Bronchial epithelial cell (primary cell): ENCODE measurements at regions not wholly inside any gene's neighbourhood (a gene's known extent, or its start where the extent isn't known, plus 50 kb on each side); places are given as distances from the start of the nearest gene placed in this dataset.

Source experiments
- DNase-seq: peaks from one replicate; pipeline ENCODE4 v3.0.0-alpha.2; 2010; ENCODE audit warnings: low read depth
- FAIRE-seq: peaks from 2 replicates; lab custom pipeline; 2011; peaks lifted over from hg19 to GRCh38; lab: Jason Lieb, UNC
- H3K27me3 ChIP-seq: 2 replicates; pipeline ENCODE4 v1.5.1; 2011; ENCODE audit warnings: low read length; ENCODE audit not compliant: control insufficient read depth, insufficient read depth
- H3K36me3 ChIP-seq: 2 replicates; pipeline ENCODE4 v1.5.1; 2011; ENCODE audit warnings: low read length; ENCODE audit not compliant: control insufficient read depth, insufficient read depth
- H3K4me3 ChIP-seq: 2 replicates; pipeline ENCODE4 v1.5.1; 2011; ENCODE audit warnings: mild to moderate bottlenecking, low read depth, low read length, control low read depth
- TF ChIP-seq, protein P1 (sequence below): IDR thresholded peaks from 2 replicates; pipeline ENCODE4 v1.5.1; 2011; ENCODE audit warnings: mild to moderate bottlenecking, moderate library complexity, low read length, control low read depth, inconsistent platforms; ENCODE audit not compliant: insufficient read depth, severe bottlenecking

DNA sequence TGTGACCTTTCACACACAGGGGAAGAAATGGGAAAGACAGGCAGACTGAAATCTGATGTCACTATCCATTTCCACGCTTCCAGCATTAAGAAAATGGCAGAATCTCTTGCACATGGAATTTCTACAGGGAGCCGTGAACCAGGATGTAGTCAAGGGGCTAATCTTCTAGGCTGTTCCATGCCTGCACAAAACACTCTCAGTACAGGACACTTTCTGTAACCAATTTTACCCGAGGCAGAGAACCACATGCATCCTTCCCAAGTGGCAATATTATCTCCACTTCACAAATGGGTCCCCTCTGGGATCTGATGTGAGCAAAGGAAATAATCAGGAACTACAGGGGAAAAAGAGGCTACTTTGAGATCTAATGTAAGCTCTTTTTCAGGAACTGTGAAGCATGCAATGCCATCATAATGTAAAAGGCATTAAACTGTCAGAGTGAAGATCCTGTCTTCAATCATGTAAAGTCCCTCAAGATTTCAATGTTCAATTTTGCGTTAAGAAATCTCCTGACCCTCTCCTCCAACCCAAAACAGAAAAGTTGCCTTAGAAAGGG, 236.9 kb downstream of the RBM43 start:
- Histone ChIP-seq H3K36me3 (no peaks in the 10 kb centered on the region), H3K4me3 (no peak overlapping the region), H3K27me3 (no peaks in the 10 kb centered on the region)
- FAIRE-seq (no peak), DNase-seq (no peak)
- TF ChIP-seq, protein P1, sequence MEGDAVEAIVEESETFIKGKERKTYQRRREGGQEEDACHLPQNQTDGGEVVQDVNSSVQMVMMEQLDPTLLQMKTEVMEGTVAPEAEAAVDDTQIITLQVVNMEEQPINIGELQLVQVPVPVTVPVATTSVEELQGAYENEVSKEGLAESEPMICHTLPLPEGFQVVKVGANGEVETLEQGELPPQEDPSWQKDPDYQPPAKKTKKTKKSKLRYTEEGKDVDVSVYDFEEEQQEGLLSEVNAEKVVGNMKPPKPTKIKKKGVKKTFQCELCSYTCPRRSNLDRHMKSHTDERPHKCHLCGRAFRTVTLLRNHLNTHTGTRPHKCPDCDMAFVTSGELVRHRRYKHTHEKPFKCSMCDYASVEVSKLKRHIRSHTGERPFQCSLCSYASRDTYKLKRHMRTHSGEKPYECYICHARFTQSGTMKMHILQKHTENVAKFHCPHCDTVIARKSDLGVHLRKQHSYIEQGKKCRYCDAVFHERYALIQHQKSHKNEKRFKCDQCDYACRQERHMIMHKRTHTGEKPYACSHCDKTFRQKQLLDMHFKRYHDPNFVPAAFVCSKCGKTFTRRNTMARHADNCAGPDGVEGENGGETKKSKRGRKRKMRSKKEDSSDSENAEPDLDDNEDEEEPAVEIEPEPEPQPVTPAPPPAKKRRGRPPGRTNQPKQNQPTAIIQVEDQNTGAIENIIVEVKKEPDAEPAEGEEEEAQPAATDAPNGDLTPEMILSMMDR = no peak

DNA sequence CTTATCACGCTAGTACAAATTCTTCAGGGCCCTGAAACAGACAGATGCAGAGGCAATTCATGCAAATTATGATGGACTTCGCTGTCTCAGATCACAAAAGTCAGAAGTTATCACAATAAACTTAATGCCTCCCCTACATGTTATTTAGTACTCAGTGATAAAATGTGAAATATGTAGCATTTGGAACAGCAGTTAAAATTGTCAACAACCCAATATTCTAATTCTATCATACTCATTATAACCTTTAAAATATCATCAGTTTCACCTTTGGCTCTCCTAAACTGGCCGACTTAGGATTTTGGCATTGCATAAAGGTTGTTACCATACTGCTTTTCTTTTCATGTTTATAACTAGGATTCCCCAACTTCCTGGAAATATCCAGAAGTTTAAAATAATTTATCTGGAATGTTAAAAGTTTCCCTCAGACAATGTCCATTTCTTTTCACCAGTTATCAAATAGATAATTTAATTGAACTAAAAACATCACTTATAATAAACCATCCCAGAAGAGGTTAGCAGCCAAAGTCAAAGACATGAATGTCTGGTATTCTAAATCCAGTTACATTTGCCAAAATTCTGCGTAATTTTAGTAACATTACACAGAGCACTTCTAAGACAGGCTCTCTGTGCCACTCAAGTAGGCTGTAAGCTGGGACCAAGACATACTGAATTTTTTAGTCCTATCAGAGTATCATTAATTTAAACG, 239.8 kb downstream of the RBM43 start:
- Histone ChIP-seq H3K36me3 (no peaks in the 10 kb centered on the region), H3K27me3 (no peaks in the 10 kb centered on the region), H3K4me3 (no peak overlapping the region)
- FAIRE-seq (no peak), DNase-seq (no peak)
- TF ChIP-seq, protein P1 = no peak

DNA sequence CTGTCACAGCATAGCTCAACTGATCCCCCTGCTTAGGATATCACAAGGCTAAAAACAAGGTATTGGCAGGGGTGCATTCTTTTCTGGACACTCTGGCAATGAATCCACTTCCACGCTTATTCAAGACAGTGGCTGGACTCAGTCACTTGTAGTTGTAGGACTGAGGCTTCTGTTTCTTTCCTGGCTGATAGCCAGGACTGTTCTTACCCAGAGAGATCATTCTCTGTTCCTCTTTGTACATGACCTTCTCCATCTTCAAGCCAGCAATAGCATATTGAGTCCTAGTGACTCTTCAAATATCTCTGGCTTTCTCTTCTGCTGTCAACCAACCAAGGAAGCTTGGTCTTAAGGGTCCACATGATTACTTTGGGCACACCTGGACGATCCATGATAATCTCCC, 241.3 kb downstream of the RBM43 start:
- no peaks in the 10 kb centered on the region for H3K27me3 ChIP-seq
- FAIRE-seq = peak; percentile 50
- TF ChIP-seq, protein P1 = no peak
- H3K4me3 ChIP-seq = no peak overlapping the region
- H3K36me3 ChIP-seq = no peaks in the 10 kb centered on the region
- no peak for DNase-seq

DNA sequence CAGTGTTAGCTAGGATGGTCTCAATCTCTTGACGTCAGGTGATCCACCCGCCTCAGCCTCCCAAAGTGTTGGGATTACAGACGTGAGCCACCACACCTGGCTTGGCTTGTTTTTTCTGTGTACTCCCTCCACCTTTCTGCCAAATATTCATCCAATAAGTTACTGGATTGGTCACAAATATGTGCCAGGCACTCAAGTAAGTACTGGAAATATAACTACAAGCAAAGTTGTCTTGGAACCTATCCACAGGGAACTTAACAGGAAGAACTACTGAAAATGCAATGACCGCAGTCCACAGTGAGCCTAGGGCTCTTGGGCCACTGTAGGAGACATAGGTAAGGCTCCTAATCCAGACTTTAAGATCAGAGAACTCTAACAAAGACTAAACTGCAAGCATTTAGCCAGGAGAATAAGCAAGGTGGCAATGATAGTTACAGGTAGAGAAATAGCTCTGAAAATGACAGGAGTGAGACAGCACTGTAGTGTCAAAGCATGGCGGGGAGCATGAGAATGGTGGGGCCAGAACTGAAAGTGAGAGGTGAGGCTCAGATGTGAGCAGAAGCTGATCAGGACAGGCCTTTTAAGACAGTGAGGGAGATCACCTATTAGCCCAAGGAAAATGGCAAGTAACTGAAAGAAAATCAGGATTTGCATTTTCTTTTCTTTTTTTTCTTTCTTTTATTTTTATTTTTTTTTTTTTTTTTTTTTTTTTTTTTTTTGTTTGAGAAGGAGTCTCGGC, 252.1 kb downstream of the RBM43 start:
- FAIRE-seq = no peak
- H3K36me3 ChIP-seq = no peaks in the 10 kb centered on the region
- no peak for DNase-seq
- TF ChIP-seq, protein P1 = no peak
- H3K27me3 ChIP-seq = no peaks in the 10 kb centered on the region
- no peak overlapping the region for H3K4me3 ChIP-seq

DNA sequence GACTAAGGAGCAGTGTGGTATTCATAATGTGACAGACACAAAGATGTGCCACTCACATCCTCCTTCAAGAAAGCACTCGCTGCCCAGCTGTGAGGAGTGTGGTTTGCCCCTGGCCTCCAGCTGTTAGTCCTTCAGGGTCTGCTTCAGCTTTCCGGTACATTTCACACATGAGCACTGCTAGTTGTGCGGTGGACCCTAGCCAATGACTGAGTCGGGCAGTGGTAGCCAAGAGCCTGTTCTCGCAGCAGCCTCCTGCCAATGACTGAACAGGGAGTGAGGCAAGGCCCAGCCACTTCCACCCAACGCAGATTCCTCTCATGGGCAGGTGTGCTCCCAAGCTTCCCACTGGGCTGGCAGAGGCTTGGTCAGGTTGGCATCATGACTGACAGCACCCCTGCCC, 254.3 kb downstream of the RBM43 start:
- Histone ChIP-seq H3K27me3 (no peaks in the 10 kb centered on the region), H3K4me3 (no peak overlapping the region), H3K36me3 (no peaks in the 10 kb centered on the region)
- FAIRE-seq = no peak
- TF ChIP-seq, protein P1 = no peak
- DNase-seq = no peak
